ENCODE measurements at regions not wholly inside any gene's neighbourhood (a gene's known extent, or its start where the extent isn't known, plus 50 kb on each side); places are given as distances from the start of the nearest gene placed in this dataset.

- TF ChIP-seq PBX2 (CRISPR knock-in tag; IDR thresholded peaks at IDR 0.05) (no peak), ZNF460 (CRISPR knock-in tag; IDR thresholded peaks at IDR 0.05; ENCODE audit: borderline replicate concordance) (no peak), HNF1A (IDR thresholded peaks at IDR 0.05; ENCODE audit: low read depth) (no peak), HNF1A (CRISPR knock-in tag; IDR thresholded peaks at IDR 0.05; ENCODE audit: borderline replicate concordance) (no peak), NFATC3 (CRISPR knock-in tag; IDR thresholded peaks at IDR 0.05) (no peak), U2AF2 (IDR thresholded peaks at IDR 0.05; ENCODE audit: low read depth, low read length) (no peak)
Measured at GRCh38 chr5:38776149-38776896, 69.5 kb upstream of the OSMR start (continued).

GRCh38 chr5:38777111-38777510 is 68.7 kb upstream of the OSMR start:
- Histone ChIP-seq H3K4me2 (ENCODE audit: low read depth, low read length) (no peak overlapping the region), H3K27ac (ENCODE audit: extremely low read length, insufficient read depth, low read length) (no peak overlapping the region), H3K4me3 (replicated peaks in 1 of 3; ENCODE audit: insufficient read depth in 1 of 3, low read depth in 2 of 3, low read length in 3 of 3) (no peak overlapping the region), H3K36me3 (replicated peaks in 1 of 2; ENCODE audit: control insufficient read depth in 1 of 2, insufficient read depth in 2 of 2, low read length in 2 of 2) (no peaks in the 10 kb centered on the region), H3K9ac (ENCODE audit: insufficient read depth, low read depth, low read length) (no peak overlapping the region), H3K27me3 (ENCODE audit: control insufficient read depth in 1 of 2, insufficient read depth in 2 of 2, low read length in 2 of 2) (no peaks in the 10 kb centered on the region; a peak in 1 of 5 replicates), H3K9me3 (ENCODE audit: low read length) (no peaks in the 10 kb centered on the region), H3K79me2 (ENCODE audit: insufficient read depth, low read length) (no peaks in the 10 kb centered on the region), H3K4me1 (ENCODE audit: insufficient read depth, low read length) (no peaks in the 10 kb centered on the region; the same call in 1 of the 2 replicates), H2AFZ (ENCODE audit: low read length) (no peak overlapping the region), H4K20me1 (ENCODE audit: insufficient read depth, low read length) (no peaks in the 10 kb centered on the region)
- FAIRE-seq (no peak), ATAC-seq (no peak), DNase-seq (ENCODE audit: low spot score) (no peak)
- BruUV-seq (replicated peaks) = no TSS peak
- in situ Hi-C loops (cut with HindIII; ENCODE audit: extremely low pct_ligation_motif_present, low pct_unique_long_range_greater_than_20kb) = no loop called here
- CTCF ChIA-PET (ENCODE audit: low intra/inter-chr PET ratio, low total read pairs) = no interaction called here
- POLR2A ChIA-PET = no interaction called here
- intact Hi-C loops (cut with micrococcal nuclease; ENCODE audit: unreplicated experiment) = no loop called here
- WGBS (ENCODE audit: low lambda C conversion rate) = 1% methylated on average over 2 of the region's 2 CpGs
- TF ChIP-seq NR0B2 (CRISPR knock-in tag; IDR thresholded peaks at IDR 0.05) (no peak), TBX3 (IDR thresholded peaks at IDR 0.05; ENCODE audit: borderline replicate concordance) (no peak), HMG20A (CRISPR knock-in tag; IDR thresholded peaks at IDR 0.05; ENCODE audit: borderline replicate concordance) (no peak), ZNF446 (CRISPR knock-in tag; IDR thresholded peaks at IDR 0.05) (no peak), MED8 (CRISPR knock-in tag; IDR thresholded peaks at IDR 0.05; ENCODE audit: insufficient replicate concordance) (no peak), PATZ1 (CRISPR knock-in tag; IDR thresholded peaks at IDR 0.05) (no peak), ZNF326 (CRISPR knock-in tag; IDR thresholded peaks at IDR 0.05; ENCODE audit: borderline replicate concordance) (no peak), ZNF562 (CRISPR knock-in tag; IDR thresholded peaks at IDR 0.05; ENCODE audit: borderline replicate concordance) (no peak), PAWR (CRISPR knock-in tag; IDR thresholded peaks at IDR 0.05; ENCODE audit: borderline replicate concordance) (no peak), HOXA9 (CRISPR knock-in tag; IDR thresholded peaks at IDR 0.05; ENCODE audit: borderline replicate concordance) (no peak)
